Fibroblast of skin of left biceps (primary cell): ENCODE measurements at regions not wholly inside any gene's neighbourhood (a gene's known extent, or its start where the extent isn't known, plus 50 kb on each side); places are given as distances from the start of the nearest gene placed in this dataset.

Source experiments
- DNase-seq, 2 experiments: peaks; one replicate each; pipeline ENCODE4 v3.0.0-alpha.2; 2013; ENCODE audit warnings: low read depth in 2 of 2

DNA sequence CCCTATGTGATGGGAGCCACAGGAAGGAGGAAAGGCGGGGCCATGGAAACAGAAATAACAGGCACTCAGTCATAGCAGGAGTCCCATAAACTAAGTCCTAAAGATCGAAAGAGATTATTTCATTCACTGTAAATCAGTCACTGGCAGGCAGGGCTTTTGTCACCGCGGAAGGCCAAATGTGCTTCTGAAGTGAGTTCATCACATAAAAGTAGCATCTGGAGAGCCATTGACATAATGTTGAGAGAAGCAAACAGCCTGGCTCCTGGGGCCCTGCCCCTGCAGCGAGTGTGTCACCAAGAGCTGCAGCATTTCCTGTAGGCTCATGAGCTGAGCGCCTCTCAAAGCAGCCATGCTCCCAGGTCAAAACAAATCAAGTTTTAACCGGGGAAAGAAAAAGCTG lies 476.2 kb downstream of the HAPSTR1 start:
- no peak for DNase-seq

DNA sequence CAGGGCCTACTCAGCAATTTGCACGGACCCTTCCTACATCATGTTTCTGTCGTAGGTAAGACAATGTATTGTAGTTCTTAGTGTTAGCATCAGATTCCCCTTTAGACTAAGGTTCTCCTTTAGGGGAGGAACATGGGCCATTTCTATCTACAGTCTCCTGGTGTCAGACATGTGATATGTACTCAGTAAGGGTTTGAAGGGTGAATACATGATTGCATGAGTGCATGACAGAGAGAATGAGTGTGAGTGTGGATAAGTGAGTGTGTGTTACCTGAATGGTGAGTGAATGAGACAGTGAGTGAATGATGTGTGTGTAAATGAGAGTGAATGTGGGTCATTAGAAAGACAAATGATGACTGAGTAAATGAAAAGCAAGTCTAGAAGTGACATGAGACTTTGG lies 476.8 kb downstream of the HAPSTR1 start:
- no peak for DNase-seq

DNA sequence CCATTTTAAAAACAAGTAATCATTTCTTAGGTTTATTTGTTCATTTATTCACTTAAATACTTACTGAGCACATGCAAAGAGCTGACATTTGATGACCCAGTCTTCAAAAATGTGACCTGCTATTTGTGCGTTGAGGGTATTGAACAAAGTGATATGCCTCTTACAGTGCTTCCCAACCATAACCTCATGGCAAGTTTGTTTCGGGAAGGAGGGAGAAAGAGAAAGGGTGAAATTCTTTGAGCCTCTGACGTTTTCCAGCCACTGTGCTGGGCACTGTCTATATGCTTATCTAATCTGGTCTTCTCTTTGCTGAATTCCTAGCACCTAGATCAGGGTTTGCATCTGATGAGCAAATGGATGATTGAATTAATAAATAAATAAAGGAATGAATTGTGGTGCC lies 479.1 kb downstream of the HAPSTR1 start:
- no peak for DNase-seq

DNA sequence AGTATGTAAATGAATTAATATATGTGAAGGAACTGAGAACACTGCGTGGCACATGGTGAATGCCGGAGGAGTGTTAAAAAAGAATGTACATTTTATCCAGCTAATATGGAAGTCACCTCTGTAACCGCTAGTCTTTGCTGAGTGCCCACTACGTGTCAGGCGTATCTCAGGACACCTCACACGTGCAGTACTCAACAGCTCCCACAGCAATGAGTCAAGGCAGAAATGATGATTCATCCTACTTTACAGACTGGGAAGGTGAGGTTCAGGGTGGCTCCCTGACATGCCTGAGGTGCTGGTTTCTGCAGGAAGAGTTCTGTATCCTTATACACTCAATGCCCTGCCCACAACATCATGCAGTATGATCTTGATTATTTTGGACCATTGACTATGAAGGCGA lies 487.0 kb downstream of the HAPSTR1 start:
- no peak for DNase-seq

DNA sequence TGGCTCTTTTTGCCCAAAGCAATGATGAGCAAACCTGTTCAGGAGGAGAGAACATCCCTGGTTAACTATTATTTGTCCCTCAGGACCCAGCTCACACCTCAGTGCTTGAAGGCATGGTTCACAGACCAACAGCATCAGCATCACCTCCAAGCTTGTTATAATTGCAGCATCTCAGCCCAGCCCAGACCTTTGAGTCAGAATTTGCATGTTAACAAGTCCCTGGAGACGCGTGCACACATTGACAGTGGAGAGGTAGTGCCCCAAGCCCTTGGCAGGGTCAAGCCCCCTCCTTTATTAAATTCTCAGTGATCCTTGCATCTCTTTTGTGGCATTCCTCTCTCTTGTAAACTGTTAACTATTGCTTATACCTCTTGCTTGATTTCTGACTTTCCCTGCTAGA lies 488.6 kb downstream of the HAPSTR1 start:
- DNase-seq, result no peak

DNA sequence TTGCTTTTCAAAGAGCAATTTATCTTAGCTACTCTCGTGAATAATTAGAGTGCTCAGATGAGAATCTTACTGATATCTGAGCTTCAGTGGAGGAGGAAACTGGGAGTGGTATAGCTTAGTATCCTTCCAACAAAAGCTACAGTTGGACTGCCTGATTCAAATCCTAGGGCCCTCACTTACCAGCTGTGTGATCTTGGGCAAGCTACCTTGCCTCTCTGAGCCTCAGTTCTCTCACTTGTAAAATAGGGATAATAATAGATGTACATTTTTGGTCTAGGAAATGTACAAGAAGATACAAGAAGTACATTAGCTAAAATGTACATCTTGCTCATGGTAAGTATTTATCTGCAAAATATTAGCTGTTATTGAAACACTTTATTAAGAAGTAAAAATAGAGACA lies 502.0 kb downstream of the HAPSTR1 start:
- no peak for DNase-seq

DNA sequence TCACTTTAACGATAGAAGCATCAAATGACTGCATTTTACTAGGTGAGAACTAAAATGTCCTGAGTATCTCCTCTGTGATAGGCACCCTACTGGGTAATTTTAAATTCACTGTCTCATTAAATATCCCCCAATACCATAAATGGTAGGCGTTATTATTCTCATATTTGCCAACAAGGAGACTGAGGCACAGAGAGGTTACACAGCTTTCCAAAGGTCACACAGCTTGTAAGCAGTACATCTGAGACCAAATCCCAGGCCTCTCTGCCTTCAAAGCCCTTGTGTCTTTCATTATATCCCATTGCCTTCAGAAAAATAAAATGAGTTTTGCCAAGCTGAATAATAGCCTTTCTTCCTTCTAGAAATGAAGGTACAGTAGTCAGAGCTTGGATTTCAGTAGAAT lies 502.6 kb downstream of the HAPSTR1 start:
- DNase-seq, result no peak

DNA sequence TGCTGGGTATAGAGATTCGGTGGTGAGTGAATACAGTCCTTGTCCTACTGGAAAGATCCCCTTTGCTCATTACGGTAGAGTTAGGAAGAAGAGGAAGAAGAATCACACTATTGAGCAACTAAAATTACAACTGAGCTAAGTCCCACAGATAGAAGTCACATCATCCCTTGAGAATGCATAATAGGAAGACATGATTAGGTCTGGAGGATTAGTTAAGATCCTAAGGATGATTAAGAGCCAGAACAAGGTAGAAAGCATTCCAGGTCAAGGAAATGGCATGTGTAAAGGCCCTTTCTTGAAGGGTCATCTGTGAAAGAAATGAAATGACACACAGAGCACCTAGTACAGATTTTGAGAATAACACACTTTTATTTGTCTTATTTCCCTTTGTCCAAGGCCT lies 503.5 kb downstream of the HAPSTR1 start:
- no peak for DNase-seq

DNA sequence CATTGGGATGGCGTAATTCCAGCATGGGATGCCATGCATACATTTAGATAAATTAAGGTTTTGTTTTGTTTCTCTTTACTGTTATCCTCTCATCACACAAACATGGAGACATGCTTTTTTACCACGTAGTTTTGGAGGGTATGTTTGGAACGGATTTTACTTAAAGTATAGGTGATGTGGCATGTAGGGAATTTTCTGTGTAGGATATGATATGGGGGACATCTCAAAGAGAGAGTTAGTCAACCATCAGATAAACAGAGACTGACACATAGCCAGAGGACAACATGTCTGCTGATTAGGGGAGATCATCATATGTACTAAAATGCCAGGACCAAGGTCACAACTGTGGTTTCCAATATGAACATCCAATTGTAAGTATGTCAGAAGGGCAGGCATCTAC lies 503.9 kb downstream of the HAPSTR1 start:
- no peak for DNase-seq

DNA sequence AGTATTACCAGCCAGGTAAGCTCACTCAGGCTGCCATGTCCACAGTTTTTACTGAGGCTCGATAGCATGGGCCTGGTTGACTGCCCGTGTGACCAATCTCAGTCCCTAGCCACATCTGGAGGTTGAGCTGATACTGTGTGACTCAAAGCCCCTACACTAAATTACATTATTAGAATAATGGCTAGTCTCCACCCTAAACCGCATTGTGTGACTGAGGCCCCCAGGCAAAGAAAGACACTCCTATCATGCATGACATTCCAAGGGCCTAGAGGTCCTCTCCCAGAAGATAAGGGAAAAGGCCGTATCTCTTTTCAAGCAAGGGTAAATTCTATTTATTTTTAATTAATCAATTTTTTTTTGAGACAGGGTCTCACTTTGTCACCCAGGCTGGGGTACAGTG lies 505.3 kb downstream of the HAPSTR1 start:
- no peak for DNase-seq

DNA sequence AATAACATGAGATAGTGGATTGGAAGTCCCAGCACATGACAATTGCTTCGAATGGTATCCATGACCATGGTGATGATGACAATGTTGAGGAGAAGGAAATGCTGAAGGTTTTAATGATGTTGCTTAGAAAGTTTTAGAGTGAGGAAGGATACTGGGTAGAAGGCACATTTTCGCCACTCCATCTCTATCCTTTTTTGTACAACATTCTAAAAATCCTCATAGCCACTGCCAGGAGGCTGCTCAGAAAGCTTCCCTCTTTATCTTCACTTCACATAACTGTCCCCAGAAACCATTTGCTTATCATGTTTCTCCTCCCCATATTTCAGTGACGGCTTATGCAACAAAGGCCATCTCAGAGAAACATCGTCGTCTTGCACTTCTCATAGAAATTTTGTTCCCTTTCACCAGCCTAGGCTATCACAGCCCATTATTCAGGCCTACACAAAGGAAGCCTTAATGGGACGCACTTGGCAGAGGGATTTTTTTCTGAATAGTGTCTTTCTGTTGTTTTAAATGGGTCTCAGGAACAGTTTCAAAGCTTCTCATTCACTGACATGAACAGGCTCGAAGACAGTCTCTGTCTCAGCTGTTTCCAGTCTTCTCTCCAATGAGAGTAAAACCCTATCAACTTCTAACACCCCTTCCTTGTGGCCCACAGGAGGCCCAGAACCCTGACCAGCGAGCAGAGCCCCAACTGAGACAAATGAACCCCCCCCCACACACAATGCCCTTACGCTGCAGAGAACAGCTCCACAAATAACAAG lies 506.7 kb downstream of the HAPSTR1 start:
- no peak for DNase-seq

DNA sequence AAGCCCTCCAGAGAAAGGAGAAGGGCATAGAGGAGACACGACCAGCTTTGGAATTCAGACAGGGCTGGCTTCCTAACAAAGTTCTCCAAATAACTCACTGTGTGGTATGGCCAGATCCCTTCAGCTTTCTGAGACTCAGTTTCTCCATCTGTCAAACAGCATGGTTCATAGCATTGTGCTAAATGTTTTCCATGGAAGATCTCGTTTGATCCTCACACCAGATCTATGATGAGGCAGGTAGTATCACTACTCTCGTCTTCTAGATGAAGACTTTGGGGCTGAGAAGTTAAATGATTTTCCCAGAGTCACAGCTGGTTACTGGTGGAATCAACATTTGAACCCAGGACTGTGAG lies 507.3 kb downstream of the HAPSTR1 start:
- no peak for DNase-seq

DNA sequence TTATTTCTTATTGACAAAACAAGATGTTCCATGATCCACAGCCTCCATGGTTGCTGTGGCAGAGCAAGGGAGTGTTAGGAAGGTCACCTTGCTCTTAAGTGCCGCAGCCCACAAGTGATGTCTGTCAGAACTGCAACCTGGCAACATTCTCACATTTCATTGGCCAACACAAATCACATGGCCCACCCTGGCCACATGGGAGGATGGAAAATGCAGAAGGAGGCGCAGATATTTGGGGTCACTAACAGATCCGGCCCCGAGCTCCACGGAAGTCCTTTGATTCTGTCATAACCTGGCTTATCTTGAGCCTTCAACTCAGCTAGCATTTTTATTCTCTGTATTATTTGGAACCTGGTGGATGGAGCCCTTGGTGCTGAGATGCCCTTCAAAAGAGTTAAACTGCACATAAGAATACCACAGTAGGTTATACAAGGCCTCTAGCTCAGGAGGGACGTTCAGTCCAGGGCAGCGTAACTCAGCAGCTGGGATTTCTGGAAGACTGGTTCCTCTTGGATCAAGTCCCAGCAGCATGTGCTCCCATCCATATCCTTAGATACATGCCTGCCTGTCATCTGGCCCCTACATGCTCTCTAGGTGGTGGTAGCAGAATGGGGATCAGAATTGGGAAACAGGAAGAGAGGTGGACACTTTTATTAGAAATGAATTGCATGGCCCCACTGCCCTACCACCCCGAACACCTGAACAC lies 508.1 kb downstream of the HAPSTR1 start:
- no peak for DNase-seq

DNA sequence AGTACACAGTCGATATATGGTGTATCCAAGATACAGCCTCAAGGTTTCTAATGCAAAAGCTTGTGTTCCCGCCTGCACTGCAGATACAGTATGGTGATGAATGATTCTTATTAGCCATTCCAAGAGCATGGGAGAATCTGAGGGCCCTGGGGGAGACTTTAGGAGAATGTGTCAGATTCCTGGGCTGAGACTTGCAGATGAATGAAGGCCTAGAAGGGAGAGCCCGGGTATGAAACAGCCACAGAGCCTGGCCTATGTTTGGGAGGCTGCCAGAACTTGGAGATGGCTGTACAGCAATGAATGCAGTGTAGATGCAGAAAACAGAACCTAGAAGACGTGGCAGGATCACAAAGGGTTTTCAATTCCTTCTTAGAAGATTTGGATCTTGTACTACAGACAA lies 510.7 kb downstream of the HAPSTR1 start:
- no peak for DNase-seq

DNA sequence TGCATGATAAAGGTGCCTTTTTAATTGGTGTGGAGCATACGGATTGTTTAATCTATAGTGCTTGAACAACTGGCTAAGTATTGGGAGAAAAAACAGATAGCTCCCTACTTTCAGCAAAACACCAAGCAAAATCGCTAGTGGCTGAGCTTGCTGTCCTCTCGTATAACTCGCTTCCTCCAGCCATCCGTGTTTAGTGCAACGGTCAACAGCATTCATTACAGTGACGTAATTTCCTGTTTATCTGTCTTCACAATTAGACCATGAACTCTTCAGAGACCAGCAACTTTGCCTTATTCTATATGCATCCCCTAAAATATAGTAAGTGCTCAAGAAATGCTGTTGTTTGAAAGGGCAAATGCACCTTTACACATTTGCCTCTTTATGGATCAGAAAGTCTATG lies 511.9 kb downstream of the HAPSTR1 start:
- no peak for DNase-seq

DNA sequence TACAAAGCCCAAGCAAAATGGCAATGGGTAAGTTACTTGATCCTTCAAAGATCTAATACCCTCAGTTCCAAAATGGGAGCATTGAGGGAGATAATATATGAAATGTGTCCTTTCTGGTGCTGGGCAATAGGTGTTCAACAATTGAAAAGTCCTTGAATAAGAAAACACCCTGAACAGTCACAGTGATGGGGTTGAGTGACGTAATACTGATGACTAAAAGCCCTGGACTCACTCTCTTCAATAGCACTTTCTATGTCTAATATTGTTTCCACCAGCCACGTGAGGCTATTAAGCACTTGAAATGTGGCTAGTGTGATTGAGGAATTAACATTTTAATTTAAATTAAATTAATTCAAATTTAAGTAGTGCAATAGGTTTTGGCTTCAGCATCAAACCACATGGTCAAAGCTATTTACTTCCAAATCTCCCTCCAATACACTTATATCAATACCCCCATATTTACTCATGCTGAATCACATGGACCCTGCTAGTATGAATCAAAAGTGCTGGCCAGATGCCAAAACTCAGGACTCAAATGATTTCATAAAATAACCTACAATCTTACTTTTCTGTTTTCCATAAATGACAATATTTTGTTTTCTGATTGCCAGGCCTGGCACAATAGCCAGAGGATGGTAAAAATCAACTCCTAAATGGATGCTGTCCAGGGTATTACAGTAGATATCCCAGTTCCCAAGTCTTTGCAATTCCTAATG lies 516.2 kb downstream of the HAPSTR1 start:
- no peak for DNase-seq

DNA sequence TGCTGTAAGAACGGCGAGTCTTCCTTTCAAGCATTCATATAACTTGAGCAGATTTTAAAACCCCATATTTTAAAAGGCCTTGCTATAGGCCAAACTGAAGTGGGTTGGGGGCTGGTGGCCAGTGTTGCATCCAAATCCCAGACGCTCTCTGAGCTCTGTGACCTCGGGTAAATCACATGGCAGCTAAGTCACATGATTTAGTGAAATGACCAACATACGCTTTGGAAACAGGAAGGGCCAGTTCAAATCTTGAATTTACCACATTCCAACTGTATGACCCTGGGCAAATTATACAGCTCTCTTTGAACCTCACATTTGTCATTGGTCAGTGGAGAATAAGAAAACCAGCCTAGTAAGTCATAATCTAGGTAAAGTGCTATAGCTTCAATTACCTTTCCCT lies 519.3 kb downstream of the HAPSTR1 start:
- no peak for DNase-seq

DNA sequence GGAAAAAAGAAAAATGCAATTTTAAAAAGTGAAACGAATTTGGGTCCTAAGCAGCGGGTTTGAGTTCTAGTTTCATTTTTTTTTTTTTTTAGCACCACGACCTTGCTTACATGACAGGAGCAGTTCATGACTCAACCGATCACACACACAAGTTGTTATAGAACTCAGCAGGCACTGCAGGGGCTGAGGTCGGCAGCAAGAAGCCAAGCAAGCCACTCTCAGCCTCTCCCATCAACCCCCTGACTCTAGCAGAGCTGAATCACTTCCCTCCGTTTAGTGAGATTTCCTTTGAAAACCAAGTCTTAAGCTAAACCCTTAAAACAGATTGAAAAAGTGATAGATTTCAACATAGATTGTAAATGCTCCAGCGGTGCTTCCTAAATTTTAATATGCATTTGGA lies 520.8 kb downstream of the HAPSTR1 start:
- no peak for DNase-seq

DNA sequence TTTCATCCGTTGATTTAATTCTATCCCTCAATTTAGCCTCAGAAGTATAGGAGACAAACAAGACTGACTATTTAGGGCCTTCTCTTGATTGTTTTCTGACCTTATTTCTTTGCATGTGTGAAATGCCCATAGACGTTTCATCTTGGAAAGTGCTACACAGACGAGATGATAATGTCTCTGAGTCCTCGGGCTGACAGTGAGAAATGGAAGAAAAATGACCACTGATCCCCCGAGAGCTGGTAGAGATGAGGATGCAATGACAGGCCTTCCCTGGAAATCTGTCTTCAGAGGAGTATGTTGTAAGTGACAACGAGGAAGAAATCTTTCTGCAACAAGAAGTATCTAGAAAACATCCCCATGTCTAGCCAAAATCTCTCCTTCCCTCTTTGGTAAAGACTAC lies 522.9 kb downstream of the HAPSTR1 start:
- DNase-seq, result no peak

DNA sequence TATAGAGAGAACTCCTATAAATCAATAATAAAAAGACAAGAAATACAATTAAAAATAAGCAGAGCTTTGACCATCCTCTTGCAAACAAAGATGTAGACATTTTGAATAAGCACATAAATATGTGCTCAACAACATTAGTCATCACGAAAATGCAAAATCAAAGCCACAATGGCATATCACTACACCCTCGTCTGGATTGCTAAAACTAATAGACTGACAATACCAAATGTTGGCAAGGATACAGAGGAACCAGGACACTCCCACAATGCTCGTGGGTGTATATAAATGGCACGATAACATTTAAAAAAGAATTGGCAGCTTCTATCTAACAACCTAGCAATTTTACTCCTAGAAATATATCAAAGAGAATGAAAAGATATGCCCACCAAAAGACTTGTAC lies 530.8 kb downstream of the HAPSTR1 start:
- DNase-seq, result no peak

DNA sequence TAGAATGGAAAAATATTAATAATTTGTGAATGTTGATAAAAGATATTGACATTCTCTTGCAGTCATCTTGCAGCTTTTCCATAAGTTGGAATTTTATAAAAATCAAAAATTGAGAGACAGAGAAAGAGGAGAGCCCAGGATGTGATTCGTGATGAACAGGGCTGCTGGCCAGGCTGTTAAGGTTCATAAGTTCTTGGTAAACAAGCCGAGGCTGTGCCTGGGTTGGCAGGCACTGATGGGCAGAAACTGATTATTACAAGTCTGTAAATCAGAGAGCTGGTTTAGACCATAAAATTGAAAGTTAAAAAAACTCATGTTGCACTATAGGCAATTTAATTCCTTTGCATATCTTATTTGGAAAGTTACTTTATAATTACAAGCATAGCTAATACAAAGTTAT lies 533.7 kb downstream of the HAPSTR1 start:
- DNase-seq, result no peak

DNA sequence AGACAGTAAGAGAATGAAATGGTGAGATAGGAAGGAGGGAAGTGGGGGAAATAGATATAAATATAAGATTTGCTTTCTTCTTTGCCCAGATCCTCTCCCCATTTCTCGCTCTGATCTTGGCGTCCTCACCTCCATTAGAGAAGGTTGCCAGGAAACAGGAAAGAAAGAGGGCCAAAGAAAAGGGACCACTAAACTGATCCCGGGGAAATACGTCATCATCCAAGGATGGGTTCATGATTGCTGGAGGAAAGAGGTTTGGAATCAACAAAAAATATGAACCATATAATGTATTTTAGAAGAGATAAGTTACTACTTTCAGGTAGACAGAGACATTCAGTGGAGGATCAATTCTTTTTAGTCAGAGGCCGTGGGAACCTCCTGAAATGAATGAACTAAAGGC lies 536.0 kb downstream of the HAPSTR1 start:
- DNase-seq, result no peak

DNA sequence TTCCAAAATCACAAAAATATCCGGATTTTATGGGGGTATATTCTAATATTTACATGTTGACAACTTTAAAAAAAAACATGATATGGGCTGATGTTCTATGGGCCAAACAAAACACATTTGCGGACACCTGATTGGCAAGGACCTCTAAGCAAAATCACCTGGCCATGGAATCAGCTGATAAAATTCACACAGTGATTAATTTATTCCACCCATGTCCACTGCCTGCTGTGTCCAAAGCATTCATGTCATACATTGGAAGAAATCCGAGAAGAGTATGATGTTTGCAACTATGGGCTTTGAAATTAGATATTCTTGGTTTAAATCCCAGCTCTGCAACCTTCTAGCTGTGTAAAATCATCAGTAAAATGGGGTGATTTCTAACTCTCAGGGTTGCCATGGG lies 538.7 kb downstream of the HAPSTR1 start:
- DNase-seq, result no peak
